Tibial artery (tissue), 4 donors: ENCODE measurements at regions not wholly inside any gene's neighbourhood (a gene's known extent, or its start where the extent isn't known, plus 50 kb on each side); places are given as distances from the start of the nearest gene placed in this dataset.

Experiments
- DNase-seq, 2 donors: peaks; one replicate each; pipeline ENCODE4 v3.0.0-alpha.2; 2019
- H3K27ac ChIP-seq, 2 donors: fragments of 200-600 bp; sonication (generic) in 1 of 2; 1 replicate in 1 of 2; 2 replicates in 1 of 2; pipeline ENCODE4 v1.5.1; 2018 to 2019; ENCODE audit warnings: mild to moderate bottlenecking in 1 of 2
- H3K27me3 ChIP-seq, 2 donors: fragments of 200-600 bp; sonication (generic) in 1 of 2; one replicate each; pipeline versions ENCODE4 v1.5.1 to v1.6.0; 2016 to 2019
- H3K36me3 ChIP-seq, 3 donors: fragments of 200-600 bp; sonication (generic) in 2 of 3; one replicate each; pipeline ENCODE4 v1.5.1; 2016 to 2019; ENCODE audit warnings: mild to moderate bottlenecking in 2 of 3
- H3K4me1 ChIP-seq, 4 donors: fragments of 200-600 bp; sonication (generic) in 2 of 4; 1 replicate in 3 of 4; 2 replicates in 1 of 4; pipeline ENCODE4 v1.5.1; 2016 to 2019
- H3K4me3 ChIP-seq, 2 donors: fragments of 200-600 bp; sonication (generic) in 1 of 2; 1 replicate in 1 of 2; 2 replicates in 1 of 2; pipeline ENCODE4 v1.5.1; 2018 to 2019; ENCODE audit warnings: mild to moderate bottlenecking in 2 of 2
- H3K9me3 ChIP-seq, 3 donors: fragments of 200-600 bp; sonication (generic) in 1 of 3; one replicate each; pipeline ENCODE4 v1.5.1; 2016 to 2019
- intact Hi-C: fragments of 100-400 bp; cut with DNase I; formaldehyde crosslinking; loops from one replicate; pipeline ENCODE4 v1.15.0; 2023; ENCODE audit warnings: low total_unique reads
- TF ChIP-seq, protein P1 (sequence below), 2 experiments: fragments of 200-600 bp in 1 of 2; fragments of 450-650 bp in 1 of 2; IDR thresholded peaks; one replicate each; pipeline ENCODE4 v1.5.1; 2017 to 2019; ENCODE audit warnings: antibody characterized with exemption in 2 of 2, mild to moderate bottlenecking in 1 of 2, moderate library complexity in 1 of 2

DNA sequence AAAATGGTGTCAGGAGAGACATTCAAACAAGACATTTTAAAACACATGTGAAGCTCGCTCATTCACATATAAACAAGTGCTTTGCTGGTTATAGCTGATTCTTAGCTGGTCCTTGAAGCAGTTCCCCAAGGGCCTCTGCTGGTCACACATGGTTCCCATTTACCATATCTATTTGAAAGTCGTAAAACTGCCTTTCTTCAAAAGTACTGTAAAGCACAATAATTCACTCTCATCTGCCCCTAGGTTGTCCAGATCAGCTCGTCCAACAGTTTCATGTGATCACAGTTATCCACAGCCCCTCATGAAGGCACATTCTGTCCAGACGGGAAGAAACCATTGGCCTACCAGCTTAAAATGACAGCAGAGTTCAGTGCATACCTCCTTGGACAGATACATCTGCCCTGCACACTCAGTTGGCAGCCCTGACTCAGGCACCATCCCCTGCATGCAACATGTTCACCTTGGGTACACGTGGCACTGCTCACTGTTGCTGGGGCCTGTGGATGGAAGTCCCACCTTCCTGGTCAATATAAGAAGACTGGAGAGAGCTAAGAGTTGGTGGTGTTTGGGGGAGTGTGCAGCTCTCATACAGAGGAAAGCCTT is 108.0 kb upstream of the HAAO start:
- H3K4me1 ChIP-seq: peaks cover under 1 to 51% (median 35%) of the 10 kb centered on the region in 4 donors
- intact Hi-C loops: no loop called here
- DNase-seq: no peak

DNA sequence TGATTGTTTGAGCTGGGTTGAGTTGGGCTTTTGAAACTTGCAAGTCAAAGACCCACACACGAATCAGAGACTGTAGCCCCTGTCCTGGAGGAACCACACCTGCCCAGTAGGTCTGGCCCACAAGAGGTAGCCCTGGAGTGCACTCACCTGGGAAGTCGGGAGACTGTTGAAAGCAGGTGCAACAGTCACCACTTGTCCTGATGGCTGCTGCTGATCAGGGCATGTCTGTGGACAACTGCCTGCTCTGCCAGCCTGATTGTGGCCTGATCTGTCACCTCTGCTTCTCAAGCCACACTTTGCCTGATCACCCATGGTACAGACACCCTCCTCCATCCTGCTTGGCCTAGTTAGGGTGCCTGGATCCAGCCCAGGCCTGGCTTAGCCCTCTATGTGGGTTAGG is 105.0 kb upstream of the HAAO start:
- DNase-seq: no peak
- Histone ChIP-seq H3K4me3 (no peak overlapping the region), H3K27ac (peak overlapping the region; percentile 69 to 76), H3K36me3 (no peaks in the 10 kb centered on the region), H3K4me1 (peaks cover 0 to 32% (median 18%) of the 10 kb centered on the region in 4 donors), H3K9me3 (no peaks in the 10 kb centered on the region), H3K27me3 (no peaks in the 10 kb centered on the region)
- TF ChIP-seq, protein P1, sequence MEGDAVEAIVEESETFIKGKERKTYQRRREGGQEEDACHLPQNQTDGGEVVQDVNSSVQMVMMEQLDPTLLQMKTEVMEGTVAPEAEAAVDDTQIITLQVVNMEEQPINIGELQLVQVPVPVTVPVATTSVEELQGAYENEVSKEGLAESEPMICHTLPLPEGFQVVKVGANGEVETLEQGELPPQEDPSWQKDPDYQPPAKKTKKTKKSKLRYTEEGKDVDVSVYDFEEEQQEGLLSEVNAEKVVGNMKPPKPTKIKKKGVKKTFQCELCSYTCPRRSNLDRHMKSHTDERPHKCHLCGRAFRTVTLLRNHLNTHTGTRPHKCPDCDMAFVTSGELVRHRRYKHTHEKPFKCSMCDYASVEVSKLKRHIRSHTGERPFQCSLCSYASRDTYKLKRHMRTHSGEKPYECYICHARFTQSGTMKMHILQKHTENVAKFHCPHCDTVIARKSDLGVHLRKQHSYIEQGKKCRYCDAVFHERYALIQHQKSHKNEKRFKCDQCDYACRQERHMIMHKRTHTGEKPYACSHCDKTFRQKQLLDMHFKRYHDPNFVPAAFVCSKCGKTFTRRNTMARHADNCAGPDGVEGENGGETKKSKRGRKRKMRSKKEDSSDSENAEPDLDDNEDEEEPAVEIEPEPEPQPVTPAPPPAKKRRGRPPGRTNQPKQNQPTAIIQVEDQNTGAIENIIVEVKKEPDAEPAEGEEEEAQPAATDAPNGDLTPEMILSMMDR (IDR thresholded peaks at IDR 0.05): no peak
- intact Hi-C loops: no loop called here

More for the DNA sequence above, 108.0 kb upstream of the HAAO start:
- no peaks in the 10 kb centered on the region for H3K9me3 ChIP-seq
- no peaks in the 10 kb centered on the region for H3K36me3 ChIP-seq
- TF ChIP-seq, protein P1 (IDR thresholded peaks at IDR 0.05): no peak
- no peak overlapping the region for H3K4me3 ChIP-seq
- no peaks in the 10 kb centered on the region for H3K27me3 ChIP-seq
- no peak overlapping the region for H3K27ac ChIP-seq

DNA sequence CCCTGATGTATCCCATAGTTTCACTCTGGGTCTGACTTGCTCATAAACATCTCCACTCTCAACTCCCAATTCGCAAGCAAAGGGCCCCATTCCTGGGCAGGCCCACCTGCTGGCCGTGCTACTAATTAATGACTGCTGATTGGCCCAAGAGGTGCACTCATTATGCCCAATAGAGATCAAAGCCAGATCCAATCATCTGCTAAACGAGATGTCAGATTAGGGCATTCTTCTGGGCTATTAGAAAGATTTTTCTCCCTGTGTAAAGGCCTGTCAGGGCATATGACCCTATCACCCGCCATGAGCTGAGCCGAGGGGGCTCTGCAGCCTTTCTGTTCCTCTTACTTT is 103.4 kb upstream of the HAAO start:
- DNase-seq: no peak
- no peaks in the 10 kb centered on the region for H3K36me3 ChIP-seq
- H3K27ac ChIP-seq: peak overlapping the region in 1 of 2 donors; percentile 69
- H3K4me3 ChIP-seq: no peak overlapping the region
- TF ChIP-seq, protein P1 (IDR thresholded peaks at IDR 0.05): no peak
- no peaks in the 10 kb centered on the region for H3K27me3 ChIP-seq
- no peaks in the 10 kb centered on the region for H3K9me3 ChIP-seq
- intact Hi-C loops: no loop called here
- peaks cover 0 to 21% (median 13%) of the 10 kb centered on the region in 4 donors for H3K4me1 ChIP-seq

DNA sequence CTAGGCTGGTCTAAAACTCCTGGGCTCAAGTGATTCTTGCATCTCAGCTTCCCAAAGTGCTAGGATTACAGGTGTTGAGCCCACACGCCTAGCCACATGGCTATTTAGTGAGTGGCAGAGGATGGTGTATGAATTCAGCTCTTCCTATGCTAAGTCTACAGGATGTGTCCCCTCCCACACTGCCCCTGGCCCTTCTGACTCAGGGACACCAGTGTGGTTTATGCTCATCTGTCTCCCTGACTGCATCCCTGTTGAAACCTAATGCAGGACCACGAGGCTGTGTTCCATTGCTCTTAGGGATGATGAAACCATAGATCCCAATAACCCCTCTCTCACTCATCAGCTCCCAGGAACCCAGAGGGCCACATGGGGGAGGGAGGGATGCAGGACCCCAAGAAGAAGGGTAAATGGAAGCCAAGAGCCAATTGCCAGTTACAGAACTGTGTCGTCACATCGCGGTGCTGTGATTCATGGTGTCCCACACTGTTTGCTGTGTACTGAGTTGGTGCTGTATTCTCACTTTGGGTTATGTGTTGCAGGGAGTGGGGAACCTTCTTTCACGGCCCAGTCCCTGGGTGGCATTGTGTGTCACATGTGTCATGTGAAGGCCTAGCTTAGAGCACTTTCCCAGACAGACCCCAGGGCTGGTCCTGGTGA is 102.9 kb upstream of the HAAO start:
- Histone ChIP-seq H3K4me1 (peaks cover 0 to 19% (median 13%) of the 10 kb centered on the region in 4 donors), H3K9me3 (no peaks in the 10 kb centered on the region), H3K4me3 (no peak overlapping the region), H3K27ac (no peak overlapping the region), H3K27me3 (no peaks in the 10 kb centered on the region), H3K36me3 (no peaks in the 10 kb centered on the region)
- intact Hi-C loops: no loop called here
- DNase-seq: no peak
- TF ChIP-seq, protein P1 (IDR thresholded peaks at IDR 0.05): no peak

DNA sequence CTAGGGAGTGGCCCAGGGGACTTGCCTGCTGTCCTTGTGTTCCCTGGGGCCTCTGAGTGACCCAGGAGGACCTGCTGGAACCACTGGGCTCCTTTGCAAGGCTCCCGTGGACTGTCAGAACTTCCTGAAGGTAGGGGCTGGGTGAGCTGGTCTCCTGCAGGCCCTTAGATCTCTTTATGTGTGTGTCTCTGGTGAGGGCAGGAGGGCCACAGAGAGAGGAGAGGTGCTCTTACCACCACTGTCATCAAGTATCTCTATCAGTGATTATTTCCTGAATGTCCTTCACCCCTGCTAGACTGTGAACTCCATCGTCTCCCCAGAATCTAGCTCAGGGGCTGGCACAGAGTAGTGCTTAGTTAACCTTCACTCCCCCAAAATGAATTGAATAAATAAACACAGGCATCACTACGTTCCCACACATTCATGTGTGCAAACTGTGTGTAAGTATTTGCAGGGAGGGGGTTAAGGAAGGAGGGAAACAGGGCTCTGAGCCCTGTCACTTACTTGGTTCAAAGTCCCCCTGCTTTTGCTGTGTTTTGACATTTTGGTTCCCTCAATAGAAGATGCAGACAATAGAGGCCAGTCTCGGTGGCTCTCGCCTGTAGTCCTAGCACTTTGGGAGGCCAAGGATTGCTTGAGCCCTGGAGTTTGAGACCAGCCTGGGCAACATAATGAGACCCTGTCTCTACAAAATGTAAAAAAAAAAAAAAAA is 100.8 kb upstream of the HAAO start:
- intact Hi-C loops: no loop called here

More for the DNA sequence above, 100.8 kb upstream of the HAAO start:
- Histone ChIP-seq H3K27ac (no peak overlapping the region), H3K27me3 (no peaks in the 10 kb centered on the region), H3K9me3 (no peaks in the 10 kb centered on the region), H3K4me1 (peaks cover 0 to 19% (median 13%) of the 10 kb centered on the region in 4 donors), H3K36me3 (no peaks in the 10 kb centered on the region), H3K4me3 (no peak overlapping the region)
- DNase-seq: no peak
- TF ChIP-seq, protein P1 (IDR thresholded peaks at IDR 0.05): no peak
